GM12878 (cell line): ENCODE measurements at regions not wholly inside any gene's neighbourhood (a gene's known extent, or its start where the extent isn't known, plus 50 kb on each side); places are given as distances from the start of the nearest gene placed in this dataset.

Source experiments
- EP300 ChIP-seq, 2 experiments: fragments of 150-350 bp in 1 of 2; IDR thresholded peaks; 2 replicates each; pipeline ENCODE4 v1.6.1; 2011 to 2012; ENCODE audit warnings: low read depth in 2 of 2, low read length in 2 of 2, borderline replicate concordance in 1 of 2, improper control_type of control experiment in 1 of 2, inconsistent platforms in 1 of 2; ENCODE audit not compliant: control insufficient read depth in 1 of 2
- POLR2A ChIP-seq: IDR thresholded peaks from 2 replicates; pipeline ENCODE4 v1.6.1; 2011; ENCODE audit warnings: low read depth, mild to moderate bottlenecking, low read length
- POLR2AphosphoS5 ChIP-seq: IDR thresholded peaks from 2 replicates; pipeline ENCODE4 v1.6.1; 2011; ENCODE audit warnings: mild to moderate bottlenecking, low read length, inconsistent platforms
- RAD21 ChIP-seq: IDR thresholded peaks from 2 replicates; pipeline ENCODE4 v1.6.1; 2011; ENCODE audit warnings: mild to moderate bottlenecking, low read depth, low read length, moderate library complexity; ENCODE audit not compliant: insufficient read depth
- TAF1 ChIP-seq: IDR thresholded peaks from 2 replicates; pipeline ENCODE4 v1.6.1; 2011; ENCODE audit warnings: mild to moderate bottlenecking, low read depth, low read length, borderline replicate concordance
- TCF12 ChIP-seq: IDR thresholded peaks from 2 replicates; pipeline ENCODE4 v1.6.1; 2011; ENCODE audit warnings: low read depth, mild to moderate bottlenecking, low read length
- ZNF24 ChIP-seq: fragments of 450-650 bp; IDR thresholded peaks from 2 replicates; pipeline ENCODE4 v1.6.1; 2017; ENCODE audit warnings: antibody characterized with exemption, mild to moderate bottlenecking
- TF ChIP-seq, protein P1 (sequence below), 3 experiments: IDR thresholded peaks in 2 of 3; conservative IDR thresholded peaks in 1 of 3; 2 replicates each; pipeline ENCODE4 v1.5.1; 2011; ENCODE audit warnings: low read depth in 3 of 3, low read length in 3 of 3, mild to moderate bottlenecking in 3 of 3, control low read depth in 2 of 3, moderate library complexity in 2 of 3, inconsistent platforms in 1 of 3, mixed read lengths in 1 of 3; ENCODE audit not compliant: control insufficient read depth in 2 of 3, insufficient read depth in 1 of 3; ENCODE audit errors: extremely low read depth in 1 of 3
- TF ChIP-seq, protein P2 (sequence below): fragments of 450-650 bp; IDR thresholded peaks from 2 replicates; pipeline ENCODE4 v1.6.1; 2017; ENCODE audit warnings: mild to moderate bottlenecking, low read depth, inconsistent platforms; ENCODE audit not compliant: poor library complexity, severe bottlenecking
- TF ChIP-seq, protein P3 (sequence below): IDR thresholded peaks from 2 replicates; pipeline ENCODE4 v1.6.1; 2011; ENCODE audit warnings: mild to moderate bottlenecking, low read depth, low read length, moderate library complexity; ENCODE audit not compliant: insufficient replicate concordance
- TF ChIP-seq, protein P4 (sequence below): fragments of 450-650 bp; IDR thresholded peaks from 2 replicates; pipeline ENCODE4 v1.6.1; 2017; ENCODE audit warnings: antibody characterized with exemption, mild to moderate bottlenecking, moderate library complexity
- TF ChIP-seq, protein P5 (sequence below): IDR thresholded peaks from 2 replicates; pipeline ENCODE4 v1.6.1; 2011; ENCODE audit warnings: low read depth, mild to moderate bottlenecking, low read length, moderate library complexity, borderline replicate concordance; ENCODE audit errors: extremely low read depth

DNA sequence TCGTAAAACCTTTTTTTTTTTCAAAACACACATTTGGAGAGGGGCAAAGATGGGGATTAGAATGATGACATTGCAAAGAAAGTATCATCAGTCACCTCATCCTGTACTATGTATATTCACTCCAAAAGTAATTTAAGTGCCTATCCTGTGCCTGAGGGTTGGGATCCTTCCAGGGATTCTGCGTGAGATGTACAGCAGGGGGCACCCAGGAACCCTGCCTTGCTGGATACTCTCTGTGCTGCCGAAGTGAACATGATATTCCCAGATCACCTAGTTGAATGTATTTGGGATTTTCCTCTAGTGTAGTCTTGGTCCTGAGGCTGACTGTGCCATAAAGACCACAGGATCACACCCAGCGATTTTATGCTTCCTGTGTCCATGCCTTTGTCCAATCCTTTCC lies 372.7 kb downstream of the IPO8 start:
- TF ChIP-seq EP300 (IDR thresholded peaks at IDR 0.05; ENCODE audit: borderline replicate concordance in 1 of 2, control insufficient read depth in 1 of 2, low read depth in 2 of 2, low read length in 2 of 2), result no peak
- no peak for TF ChIP-seq ZNF24
- TF ChIP-seq POLR2A, result no peak
- TF ChIP-seq, protein P1, sequence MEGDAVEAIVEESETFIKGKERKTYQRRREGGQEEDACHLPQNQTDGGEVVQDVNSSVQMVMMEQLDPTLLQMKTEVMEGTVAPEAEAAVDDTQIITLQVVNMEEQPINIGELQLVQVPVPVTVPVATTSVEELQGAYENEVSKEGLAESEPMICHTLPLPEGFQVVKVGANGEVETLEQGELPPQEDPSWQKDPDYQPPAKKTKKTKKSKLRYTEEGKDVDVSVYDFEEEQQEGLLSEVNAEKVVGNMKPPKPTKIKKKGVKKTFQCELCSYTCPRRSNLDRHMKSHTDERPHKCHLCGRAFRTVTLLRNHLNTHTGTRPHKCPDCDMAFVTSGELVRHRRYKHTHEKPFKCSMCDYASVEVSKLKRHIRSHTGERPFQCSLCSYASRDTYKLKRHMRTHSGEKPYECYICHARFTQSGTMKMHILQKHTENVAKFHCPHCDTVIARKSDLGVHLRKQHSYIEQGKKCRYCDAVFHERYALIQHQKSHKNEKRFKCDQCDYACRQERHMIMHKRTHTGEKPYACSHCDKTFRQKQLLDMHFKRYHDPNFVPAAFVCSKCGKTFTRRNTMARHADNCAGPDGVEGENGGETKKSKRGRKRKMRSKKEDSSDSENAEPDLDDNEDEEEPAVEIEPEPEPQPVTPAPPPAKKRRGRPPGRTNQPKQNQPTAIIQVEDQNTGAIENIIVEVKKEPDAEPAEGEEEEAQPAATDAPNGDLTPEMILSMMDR (IDR thresholded peaks at IDR 0.05 in 2 of 3, conservative IDR thresholded peaks at IDR 0.05 in 1 of 3; ENCODE audit: control insufficient read depth in 2 of 3, extremely low read depth in 1 of 3, insufficient read depth in 1 of 3, low read depth in 3 of 3, low read length in 3 of 3), result no peak
- TF ChIP-seq, protein P2, sequence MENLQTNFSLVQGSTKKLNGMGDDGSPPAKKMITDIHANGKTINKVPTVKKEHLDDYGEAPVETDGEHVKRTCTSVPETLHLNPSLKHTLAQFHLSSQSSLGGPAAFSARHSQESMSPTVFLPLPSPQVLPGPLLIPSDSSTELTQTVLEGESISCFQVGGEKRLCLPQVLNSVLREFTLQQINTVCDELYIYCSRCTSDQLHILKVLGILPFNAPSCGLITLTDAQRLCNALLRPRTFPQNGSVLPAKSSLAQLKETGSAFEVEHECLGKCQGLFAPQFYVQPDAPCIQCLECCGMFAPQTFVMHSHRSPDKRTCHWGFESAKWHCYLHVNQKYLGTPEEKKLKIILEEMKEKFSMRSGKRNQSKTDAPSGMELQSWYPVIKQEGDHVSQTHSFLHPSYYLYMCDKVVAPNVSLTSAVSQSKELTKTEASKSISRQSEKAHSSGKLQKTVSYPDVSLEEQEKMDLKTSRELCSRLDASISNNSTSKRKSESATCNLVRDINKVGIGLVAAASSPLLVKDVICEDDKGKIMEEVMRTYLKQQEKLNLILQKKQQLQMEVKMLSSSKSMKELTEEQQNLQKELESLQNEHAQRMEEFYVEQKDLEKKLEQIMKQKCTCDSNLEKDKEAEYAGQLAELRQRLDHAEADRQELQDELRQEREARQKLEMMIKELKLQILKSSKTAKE, result no peak
- TF ChIP-seq, protein P3, sequence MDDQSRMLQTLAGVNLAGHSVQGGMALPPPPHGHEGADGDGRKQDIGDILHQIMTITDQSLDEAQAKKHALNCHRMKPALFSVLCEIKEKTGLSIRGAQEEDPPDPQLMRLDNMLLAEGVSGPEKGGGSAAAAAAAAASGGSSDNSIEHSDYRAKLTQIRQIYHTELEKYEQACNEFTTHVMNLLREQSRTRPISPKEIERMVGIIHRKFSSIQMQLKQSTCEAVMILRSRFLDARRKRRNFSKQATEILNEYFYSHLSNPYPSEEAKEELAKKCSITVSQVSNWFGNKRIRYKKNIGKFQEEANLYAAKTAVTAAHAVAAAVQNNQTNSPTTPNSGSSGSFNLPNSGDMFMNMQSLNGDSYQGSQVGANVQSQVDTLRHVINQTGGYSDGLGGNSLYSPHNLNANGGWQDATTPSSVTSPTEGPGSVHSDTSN, result no peak
- no peak for TF ChIP-seq RAD21
- TF ChIP-seq, protein P4, sequence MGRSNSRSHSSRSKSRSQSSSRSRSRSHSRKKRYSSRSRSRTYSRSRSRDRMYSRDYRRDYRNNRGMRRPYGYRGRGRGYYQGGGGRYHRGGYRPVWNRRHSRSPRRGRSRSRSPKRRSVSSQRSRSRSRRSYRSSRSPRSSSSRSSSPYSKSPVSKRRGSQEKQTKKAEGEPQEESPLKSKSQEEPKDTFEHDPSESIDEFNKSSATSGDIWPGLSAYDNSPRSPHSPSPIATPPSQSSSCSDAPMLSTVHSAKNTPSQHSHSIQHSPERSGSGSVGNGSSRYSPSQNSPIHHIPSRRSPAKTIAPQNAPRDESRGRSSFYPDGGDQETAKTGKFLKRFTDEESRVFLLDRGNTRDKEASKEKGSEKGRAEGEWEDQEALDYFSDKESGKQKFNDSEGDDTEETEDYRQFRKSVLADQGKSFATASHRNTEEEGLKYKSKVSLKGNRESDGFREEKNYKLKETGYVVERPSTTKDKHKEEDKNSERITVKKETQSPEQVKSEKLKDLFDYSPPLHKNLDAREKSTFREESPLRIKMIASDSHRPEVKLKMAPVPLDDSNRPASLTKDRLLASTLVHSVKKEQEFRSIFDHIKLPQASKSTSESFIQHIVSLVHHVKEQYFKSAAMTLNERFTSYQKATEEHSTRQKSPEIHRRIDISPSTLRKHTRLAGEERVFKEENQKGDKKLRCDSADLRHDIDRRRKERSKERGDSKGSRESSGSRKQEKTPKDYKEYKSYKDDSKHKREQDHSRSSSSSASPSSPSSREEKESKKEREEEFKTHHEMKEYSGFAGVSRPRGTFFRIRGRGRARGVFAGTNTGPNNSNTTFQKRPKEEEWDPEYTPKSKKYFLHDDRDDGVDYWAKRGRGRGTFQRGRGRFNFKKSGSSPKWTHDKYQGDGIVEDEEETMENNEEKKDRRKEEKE, result no peak
- TF ChIP-seq, protein P5, sequence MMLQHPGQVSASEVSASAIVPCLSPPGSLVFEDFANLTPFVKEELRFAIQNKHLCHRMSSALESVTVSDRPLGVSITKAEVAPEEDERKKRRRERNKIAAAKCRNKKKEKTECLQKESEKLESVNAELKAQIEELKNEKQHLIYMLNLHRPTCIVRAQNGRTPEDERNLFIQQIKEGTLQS, result no peak
- no peak for TF ChIP-seq POLR2AphosphoS5
- no peak for TF ChIP-seq TAF1
- TF ChIP-seq TCF12, result no peak
